ENCODE measurements at regions not wholly inside any gene's neighbourhood (a gene's known extent, or its start where the extent isn't known, plus 50 kb on each side); places are given as distances from the start of the nearest gene placed in this dataset.
"Not testable (repeated sequence)": the region's sequence is repeated elsewhere in the genome, so short reads cannot be mapped to it uniquely, and the experiment has no call there.

DNA sequence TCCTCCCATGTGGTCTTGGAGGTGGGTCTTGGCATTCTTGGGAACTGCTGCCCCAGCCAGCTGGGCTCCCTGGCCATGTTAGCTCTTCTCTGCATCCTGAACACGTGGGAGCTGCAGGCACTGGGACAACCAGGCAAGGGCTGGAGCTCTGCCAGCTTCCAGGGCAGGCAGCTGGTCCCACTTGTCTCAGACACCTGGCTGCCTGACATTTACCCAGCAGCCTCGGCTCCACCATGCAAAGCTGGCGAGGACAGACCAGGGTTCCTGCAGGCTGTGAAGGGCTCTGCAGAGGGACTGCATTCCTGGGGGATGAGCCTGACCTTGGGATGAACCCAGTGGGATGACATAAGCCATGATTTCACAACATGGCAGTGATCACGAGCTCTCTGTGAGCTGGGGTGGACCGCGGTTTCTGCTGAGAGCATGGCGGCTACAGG is 99.0 kb upstream of the TSHZ3 start:
- DNase-seq, result no peak

DNA sequence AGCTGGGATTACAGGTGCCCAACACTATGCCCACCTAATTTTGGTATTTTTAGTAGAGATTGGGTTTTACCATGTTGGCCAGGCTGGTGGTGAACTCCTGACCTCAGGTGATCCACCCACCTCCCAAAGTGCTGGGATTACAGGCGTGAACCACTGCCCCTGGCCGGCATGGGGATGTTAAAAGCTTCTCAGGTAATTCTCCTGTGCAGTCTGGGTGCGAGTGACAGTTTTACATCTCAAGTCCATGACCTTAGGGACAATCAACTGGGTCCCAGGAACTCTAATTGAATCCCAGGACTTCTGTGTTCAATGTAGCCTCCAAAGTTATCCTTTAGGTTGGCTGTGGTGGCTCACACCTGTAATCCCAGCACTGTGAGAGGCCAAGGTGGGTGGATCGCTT is 100.1 kb upstream of the TSHZ3 start:
- no peak for DNase-seq

DNA sequence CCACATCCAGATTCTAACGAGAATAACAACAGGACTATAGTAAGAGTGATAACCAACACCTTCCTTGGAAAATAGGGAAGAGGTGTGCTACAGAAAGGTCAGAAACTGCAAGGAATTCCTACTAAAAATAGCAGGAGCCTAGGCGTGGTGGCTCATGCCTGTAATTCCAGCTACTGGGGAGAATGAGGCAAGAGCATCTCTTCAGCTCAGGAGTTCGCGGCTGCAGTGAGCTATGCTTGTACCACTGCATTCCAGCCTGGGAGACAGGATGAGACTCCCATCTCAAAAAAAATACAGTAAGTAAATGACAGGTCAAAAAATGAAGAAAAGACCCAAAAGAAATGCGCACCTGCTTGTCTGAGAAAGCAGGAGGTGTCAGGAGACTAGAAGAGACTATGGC is 101.5 kb upstream of the TSHZ3 start:
- no peak for DNase-seq

DNA sequence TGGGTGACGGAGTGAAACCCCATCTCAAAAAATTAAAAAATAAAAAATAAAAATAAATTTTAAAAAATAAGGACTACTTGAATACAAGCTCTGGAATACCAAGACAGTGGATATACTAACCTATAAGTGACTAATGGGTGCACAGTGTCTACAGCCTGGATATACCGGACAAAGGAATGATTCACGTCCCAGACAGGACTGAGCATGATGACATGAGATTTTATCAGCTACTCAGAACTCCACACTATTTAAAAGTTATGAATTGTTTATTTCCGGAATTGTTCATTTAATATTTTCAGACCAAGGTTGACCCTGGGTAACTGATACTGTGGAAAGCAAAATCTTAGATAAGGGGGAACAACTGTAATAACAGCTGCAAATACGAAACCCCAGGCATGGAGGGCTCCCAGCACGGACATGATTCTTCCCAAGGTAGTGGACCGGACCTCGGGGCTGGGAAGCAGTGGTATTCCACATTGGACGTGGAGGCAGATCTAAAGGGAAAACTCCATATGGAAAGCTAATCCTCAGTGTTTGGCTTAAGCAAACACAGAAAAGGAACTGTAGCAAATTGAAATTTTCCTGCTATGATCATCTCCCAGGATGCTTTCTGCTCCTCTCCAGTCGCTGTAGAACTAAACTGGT is 102.6 kb upstream of the TSHZ3 start:
- DNase-seq, result no peak

DNA sequence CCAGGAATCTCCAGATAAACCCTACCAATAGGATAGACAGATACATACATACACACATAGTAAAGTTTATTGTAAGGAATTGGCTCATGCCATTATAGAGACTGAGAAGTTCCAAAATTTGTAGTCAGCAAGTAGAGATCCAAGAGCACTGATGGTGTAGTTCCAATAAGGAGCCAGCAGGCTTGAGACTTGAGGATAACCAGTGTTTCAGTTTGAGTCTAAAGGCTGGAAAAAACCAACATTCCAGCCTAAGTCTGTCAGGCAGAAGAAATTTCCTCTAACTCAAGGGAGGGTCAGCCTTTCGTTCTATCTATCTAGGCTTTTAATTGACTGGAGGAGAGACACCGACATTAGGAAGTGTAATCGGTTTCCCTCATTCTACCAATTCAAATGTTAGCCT is 110.2 kb upstream of the TSHZ3 start:
- DNase-seq, result no peak

DNA sequence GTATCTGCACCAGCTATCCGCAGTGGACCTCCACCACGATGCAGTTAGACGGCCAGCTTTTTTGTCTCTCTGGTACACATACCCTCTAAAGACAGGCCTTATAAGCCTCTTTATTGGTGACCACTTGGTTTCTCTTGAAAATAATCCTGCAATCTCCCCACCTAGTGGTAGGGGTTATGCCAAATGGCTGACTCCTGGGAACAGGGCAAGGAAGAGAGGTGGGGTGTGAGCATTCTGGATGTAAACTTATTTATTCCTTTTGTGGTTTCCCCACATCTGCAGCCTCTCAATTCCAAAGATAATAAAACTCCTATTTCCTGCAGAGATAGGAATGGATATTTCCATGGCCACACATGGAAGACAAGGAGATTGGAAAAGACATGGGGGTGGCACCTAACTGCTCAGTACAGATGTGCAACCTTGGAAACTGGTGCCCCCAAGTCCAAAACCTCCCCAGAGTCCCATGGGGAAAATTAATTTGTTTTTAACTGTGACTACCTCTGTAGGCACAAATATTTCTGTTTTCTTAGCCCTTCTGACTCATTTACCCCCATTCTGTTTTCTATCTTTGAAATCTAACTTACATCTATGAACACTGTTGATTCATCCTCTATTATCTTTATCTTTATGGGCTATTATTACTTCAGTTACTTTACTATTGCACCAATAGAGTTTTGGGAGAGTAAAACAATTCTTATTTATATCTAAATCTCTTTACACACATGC is 112.7 kb upstream of the TSHZ3 start:
- DNase-seq, result no peak

DNA sequence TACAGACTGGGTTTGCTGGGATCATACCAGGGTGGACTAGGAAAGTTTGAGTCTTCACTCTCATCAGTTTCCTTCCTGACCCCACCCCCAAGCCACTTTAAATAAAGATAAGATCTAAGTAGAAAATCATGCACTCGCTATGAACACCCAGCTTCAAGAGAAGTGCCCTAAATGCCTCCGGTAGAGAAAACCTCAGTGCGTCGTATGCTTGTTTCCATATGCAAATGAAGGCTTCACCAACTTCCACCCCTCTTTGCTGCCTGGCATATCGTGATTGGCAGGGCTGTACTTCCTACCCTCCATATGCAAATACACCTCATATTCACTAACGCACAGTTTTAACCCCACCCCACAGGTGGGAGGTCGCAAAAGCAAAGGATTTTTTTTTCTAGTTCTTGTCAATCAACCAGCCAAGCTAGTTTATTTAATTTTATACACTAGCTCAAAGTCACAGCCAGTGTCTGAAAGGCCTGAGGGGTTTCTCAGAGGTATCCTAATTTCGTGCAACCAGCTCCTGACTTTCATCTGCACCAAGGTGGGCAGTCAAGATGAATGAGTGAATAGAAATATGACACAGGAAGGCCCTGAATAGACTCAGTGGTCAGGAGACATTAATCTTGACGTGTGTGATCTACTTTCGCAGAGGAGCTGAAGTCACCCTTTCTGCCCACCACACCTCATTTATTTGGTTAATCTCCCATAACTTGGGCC is 121.1 kb upstream of the TSHZ3 start:
- DNase-seq, result no peak

DNA sequence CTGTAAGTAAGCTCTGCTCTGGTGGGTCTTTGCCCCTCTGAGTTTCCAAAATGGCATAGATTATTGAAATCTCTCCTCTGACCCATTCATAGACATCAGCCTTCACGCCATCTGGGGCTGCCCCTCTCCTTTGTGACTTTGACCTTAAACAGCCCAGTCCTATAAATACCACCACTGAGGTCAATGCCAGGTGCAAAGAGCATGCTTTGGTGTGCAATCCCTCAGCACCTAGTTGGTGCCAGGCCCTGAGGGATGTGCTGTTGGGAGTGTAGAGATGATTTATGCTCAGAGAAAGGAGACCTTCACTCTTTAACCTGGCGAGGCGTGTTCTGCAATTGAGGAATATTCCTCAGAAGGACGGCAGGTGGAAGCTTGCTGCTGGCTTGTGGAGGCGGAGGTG is 121.7 kb upstream of the TSHZ3 start:
- DNase-seq, result no peak

DNA sequence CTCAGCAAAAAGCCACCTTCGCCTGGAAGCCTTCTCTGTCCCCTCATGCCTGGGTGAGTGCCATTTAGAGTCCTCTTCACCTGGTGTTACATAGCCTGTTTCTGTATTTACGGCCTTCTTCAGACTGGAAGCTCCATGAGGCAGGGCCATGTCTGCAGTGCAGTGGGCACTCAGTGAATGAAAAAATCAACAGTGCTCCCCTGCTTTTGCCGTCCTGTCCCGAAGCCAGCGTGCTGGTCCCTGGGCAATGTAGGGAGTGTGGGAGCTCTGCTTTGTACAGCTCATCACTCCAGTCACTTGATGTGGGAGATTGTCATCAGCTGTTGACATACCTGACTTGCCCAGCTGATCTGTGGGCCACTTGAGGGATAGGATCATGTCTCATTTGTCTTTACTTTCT is 129.0 kb upstream of the TSHZ3 start:
- DNase-seq, result no peak

DNA sequence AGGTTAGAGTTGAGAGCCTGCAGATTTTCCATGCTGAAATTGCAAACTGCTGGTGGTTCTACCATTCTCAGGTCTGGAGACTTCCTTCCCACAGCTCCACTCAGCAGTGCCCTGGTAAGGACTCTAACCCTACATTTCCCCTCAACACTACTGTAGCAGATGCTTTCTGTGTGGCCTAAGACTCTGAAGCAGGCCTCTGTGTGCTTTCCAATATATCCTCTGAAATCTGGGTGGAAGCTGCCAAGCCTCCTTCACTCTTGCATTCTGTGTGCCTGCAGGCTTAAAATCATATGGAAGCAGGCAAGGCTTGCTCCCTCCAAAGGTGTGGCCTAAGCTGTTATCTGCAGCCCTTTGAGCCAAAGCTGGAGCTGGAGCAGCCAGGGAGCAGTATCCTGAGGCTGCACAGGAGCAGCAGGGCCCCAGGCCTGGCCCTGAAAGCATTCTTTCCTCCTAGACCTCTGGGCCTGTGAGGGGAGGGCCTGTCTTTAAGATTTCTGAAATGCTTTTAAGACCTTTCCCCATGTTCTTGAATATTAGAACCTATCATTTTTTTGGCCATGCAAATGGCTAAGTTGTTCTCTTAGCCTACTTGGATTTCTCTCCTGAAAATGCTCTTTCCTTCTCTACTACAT is 134.1 kb upstream of the TSHZ3 start:
- DNase-seq, result no peak

DNA sequence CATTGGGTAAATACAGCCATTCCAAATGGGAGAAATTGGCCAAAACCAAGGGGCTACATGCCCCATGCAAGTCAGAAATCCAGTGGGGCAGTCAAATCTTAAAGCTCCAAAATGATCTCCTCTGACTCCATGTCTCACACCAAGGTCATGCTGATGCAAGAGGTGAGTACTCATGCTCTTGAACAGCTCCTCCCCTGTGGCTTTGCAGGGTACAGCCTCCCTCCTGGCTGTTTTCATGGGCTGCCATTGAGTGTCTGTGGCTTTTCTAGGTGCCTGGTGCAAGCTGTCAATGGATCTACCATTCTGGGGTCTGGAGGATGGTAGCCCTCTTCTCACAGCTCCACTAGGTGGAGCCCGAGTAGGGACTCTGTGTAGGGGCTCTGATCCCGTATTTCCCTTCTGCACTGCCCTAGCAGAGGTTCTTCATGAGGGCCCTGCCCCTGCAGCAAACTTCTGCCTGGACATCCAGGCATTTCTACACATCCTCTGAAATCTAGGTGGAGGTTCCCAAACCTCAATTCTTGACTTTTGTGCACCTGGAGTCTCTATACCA is 135.7 kb upstream of the TSHZ3 start:
- DNase-seq, result not testable (repeated sequence)

DNA sequence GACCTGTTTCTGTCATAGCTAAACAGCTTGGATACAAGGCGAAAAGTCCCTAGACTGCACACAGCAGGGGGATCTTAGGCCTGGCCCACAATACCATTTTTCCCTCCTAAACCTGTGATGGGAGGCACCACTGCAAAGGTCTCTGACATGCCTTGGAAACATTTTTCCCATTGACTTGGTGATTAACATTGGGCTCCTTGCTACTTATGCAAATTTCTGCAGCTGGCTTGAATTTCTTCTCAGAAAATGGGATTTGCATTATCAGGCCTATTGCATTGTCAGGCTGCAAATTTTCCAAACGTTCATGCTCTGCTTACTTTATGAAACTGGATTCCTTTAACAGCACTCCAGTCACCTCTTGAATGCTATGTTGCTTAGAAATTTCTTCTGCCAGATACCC is 136.2 kb upstream of the TSHZ3 start:
- DNase-seq, result no peak

DNA sequence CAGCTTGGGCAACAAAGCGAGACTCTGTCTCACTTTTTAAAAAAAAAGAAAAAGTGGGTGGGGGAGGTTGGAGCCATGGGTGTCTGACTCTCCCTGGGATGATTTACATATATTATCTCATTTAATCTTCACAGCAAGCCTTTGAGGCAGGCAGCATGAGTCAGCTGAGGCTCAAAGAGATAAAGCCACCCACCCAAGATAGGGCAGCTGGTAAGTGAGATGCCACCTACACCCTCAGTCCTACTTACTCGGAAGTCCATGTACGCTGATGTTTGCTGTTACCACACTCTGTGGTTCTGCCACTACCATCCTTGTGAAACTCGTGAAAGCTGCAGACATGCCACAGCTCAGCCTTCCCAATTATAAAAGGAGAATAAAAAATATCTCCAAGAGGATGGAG is 142.0 kb upstream of the TSHZ3 start:
- no peak for DNase-seq

DNA sequence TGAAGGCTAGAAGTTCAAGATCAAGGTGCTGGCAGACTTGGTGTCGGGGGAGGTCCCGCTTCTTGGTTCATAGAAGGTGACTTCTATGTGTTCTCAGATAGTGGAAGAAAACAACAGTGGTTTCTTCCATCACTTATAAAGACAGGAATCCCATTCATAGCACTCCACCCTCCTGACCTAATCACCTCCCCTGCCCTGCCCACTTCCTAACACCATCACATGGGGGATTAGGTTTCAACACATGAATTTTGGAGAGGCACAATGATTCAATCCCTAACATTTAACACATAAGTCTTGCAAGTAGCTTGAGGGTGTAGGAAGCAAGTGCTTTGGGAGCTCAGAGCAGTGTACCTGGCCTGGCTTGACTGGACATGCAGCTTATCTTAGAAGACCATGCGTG is 142.8 kb upstream of the TSHZ3 start:
- no peak for DNase-seq

DNA sequence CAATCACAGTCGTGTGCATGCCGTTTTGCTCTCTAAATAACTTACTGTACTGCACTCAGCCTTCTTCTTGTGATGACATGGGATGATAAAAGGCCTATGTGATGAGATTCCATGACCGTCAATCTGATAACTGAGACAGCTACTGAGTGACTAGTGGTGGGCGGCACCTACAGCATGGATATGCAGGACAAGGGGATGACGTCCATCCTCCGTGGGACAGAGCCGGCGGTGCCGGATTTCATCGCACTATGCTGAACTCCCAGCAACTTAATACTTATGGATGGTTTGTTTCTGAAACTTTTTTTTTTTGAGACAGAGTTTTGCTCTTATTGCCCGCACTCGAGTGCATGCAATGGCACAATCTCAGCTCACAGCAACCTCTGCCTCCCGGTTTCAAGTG is 146.8 kb upstream of the TSHZ3 start:
- DNase-seq, result no peak

DNA sequence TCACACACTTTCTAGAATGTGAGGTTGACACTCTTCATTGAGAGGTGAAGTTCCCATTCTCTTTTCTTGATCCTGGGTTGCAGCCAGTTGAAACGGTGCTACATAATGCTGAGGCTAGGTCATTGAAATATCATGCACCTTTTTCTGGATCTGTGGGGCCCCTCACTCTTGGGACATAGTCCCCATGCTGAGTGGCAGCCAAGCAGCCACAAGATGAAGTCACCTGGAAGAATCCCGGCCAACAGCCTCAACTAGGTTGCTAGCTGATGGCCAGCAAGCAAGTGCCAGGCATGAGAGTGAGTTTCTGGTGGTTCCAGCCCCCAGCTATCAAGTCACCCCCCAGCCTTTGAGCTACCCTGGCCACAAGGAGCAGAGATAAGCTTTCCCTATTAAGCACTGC is 148.5 kb upstream of the TSHZ3 start:
- no peak for DNase-seq

DNA sequence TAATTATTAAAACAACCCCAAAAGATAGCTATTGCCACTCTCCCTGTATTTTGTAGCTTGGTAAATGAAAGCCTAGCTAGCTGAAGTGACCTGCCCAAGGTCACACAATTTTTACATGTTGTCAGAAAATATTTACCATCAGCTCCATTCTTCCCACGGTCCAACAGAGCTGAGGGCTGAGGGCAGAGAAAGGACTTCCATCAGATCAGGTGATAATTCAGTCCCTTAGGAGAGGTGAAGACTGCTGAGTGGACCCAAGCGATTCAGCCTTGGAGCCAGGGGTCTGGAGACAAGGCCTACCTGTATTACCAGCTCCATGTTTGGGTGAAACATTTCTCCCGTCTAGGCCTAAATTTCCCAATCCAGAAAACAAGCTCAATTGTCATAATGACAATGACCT is 149.5 kb upstream of the TSHZ3 start:
- no peak for DNase-seq

DNA sequence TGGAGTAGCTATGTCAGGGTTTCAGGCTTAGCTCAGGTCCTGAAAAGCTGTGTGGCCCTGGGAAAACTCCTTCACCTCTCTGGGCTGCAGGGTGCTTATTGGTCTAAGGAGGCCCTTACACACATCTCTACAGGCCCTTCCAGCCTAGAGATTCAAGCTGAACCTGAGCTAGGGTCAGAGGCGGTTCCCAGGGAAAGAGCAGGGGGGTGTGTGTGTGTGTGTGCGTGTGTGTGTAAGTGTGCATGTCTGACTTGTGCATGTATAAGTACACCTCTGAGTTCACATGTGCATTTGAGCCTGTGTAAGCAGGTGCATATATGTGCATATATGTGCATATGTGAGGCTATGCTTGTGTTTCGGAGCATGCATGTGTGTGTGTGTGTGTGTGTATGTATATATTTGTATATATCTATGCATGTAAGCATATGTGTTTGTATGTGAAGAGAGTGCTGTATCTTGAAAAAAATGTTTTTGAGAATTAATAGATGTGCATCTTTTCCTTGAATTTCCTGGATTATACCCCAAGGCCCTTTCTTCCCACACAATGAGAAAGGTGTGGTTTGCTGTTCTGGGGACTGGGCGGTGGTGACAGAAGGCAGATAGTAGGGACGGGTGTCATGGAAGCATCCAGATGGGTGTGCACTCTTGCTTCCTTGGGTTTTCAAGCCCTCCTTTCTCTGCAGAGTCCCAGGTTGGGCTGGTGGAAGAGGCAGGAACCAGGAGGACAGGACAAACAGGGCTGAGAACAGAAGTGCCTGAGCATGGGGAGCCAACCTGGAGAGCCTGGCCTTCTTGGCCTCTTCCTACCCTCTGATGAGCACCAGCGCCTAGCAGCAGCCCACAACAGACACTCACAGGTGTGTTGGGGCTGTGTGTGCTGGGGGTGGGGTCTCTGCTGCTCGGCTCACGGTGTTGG is 150.3 kb upstream of the TSHZ3 start:
- DNase-seq, result no peak

DNA sequence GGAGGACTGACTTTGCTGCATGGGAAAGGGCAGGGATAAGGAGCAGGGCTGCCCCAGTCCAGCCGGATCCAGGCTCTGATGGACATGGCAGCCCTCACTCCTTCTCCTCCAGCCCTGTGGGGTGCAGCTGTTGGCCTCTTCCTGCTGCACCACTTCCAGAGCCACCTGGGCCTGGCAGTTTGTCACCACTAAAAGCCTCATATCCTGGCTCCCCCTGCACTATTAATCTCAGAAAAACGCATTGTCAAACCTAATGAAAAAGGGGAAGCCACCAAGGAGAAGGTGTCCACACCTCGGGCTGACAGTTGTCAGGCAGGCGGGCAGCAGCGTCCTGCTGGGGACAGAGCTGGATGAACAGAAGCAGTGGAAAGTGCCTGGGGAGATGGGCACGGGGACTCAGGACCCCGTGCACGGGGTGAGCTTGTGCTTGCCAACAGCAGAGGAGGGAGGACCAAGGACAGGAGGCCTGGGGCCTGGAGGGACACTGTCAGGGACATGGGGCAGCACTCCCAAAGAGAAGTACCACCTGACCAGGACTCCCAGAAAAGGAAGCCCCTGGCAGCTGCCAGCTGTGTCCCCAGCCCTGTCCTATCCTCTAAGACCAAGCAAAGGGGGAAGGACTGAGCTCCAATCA is 151.1 kb upstream of the TSHZ3 start:
- DNase-seq, result no peak

DNA sequence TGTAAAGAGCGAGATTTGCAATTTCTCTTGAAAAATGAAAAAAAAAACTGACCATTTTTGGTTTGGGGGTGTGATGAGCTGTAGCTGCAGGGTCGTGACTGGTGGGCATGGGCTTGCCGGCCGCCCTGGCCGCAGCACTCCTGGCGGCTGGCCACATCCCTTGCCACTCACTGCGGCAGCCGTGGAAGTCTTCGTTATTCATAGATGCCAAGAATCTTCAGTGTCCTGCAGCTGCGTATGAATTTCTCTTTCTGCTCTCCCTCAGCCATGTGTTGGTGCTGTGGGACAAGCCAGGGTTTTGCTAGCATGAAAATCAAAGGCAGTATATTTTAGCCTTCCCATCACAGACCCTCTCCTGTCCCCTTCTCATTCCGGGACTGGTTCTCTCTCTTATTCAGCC is 151.7 kb upstream of the TSHZ3 start:
- DNase-seq, result no peak

DNA sequence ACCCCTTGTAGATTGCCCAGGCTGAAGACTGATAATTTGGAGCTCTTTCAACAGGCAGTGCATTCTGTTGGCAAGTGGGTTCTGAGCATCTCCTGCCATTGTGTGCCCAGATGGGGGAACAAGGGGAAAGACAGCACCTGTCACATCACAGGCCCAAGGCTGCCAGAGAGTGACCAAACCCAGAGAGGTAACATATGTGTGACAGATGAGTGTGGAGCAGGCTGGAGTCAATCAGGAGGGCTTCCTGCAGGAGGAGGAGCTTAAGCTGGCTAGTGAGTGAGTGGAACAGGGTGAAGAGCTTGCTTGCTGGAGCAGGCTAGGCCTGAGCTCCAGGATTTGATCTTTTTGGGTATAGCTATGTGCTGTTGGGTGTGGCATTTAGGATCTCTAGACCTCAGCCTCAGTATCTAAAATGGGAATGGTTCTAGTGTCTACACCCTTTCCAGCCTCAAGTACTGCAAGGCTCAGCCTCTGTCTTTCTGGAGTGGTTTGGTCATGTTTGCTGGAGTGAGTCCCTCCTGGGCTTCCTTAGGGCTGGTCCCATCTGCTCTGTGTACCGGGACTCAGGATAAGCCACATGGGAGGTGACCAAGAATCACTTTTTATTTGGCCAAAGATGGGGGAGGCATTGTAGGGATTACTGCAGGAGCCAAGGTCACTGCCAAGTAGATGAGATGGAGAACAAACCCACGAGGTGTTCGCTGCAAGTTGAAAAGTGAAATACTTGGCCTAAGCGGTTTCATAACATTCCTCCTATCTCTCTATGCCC is 152.4 kb upstream of the TSHZ3 start:
- DNase-seq, result no peak

All from RPMI8226 (cell line).